Jurkat, Clone E6-1 (cell line): ENCODE measurements at regions not wholly inside any gene's neighbourhood (a gene's known extent, or its start where the extent isn't known, plus 50 kb on each side); places are given as distances from the start of the nearest gene placed in this dataset.

ENCODE experiments used
- DNase-seq: peaks from one replicate; pipeline ENCODE4 v3.0.0-alpha.2; 2011; ENCODE audit warnings: low read depth, low spot score
- H3K4me3 ChIP-seq: 2 replicates; pipeline ENCODE4 v1.5.1; 2011; ENCODE audit warnings: mild to moderate bottlenecking, low read length, control low read depth, moderate library complexity

GRCh38 chr10:131779661-131780394 is 121.0 kb upstream of the PPP2R2D start:
- no peak overlapping the region for H3K4me3 ChIP-seq
- no peak for DNase-seq

GRCh38 chr10:131781076-131781475 is 119.7 kb upstream of the PPP2R2D start:
- no peak for DNase-seq
- H3K4me3 ChIP-seq = no peak overlapping the region

- no peak for DNase-seq
- H3K4me3 ChIP-seq = no peak overlapping the region
These were observed 119.0 kb upstream of the PPP2R2D start for GRCh38 chr10:131781791-131782190.

DNA sequence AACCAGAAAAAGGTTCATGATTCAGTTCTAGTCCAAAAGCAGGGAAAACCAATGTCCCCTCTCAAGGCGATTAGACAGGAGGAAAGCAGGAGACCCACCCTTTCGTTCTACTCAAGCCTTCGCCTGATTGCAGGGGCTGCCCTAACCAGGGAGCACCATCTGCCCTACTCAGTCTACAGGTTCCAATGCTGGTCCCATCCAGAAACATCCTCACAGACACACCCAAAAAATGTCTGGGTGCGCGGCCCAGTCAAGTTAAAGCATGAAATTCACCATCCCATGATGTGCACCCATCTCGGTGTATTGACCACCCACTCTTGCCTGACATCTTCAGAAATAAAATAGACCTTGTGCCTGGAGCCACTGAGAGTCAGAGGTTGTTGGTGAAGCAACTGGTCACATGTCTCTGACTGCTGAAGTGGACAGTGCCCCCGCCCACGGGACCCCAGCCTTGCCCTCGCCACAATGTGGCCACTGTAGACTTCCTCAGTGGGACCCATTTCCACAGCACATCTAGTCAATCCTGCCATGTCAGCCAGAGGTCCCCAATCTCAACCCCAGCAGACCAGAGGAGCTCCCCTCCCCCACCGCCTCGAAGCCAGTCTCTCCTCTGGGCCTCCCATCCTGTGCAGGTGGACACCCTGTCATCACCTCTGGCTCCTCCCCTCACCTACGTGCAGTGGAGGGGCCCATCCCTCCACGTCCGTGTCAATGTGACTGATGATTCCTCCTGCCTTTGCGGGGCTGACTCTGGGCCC is 116.3 kb upstream of the PPP2R2D start:
- no peak for DNase-seq
- H3K4me3 ChIP-seq = no peak overlapping the region

- H3K4me3 ChIP-seq = no peak overlapping the region
- DNase-seq = no peak
These were observed 115.7 kb upstream of the PPP2R2D start for GRCh38 chr10:131785121-131785460.

DNA sequence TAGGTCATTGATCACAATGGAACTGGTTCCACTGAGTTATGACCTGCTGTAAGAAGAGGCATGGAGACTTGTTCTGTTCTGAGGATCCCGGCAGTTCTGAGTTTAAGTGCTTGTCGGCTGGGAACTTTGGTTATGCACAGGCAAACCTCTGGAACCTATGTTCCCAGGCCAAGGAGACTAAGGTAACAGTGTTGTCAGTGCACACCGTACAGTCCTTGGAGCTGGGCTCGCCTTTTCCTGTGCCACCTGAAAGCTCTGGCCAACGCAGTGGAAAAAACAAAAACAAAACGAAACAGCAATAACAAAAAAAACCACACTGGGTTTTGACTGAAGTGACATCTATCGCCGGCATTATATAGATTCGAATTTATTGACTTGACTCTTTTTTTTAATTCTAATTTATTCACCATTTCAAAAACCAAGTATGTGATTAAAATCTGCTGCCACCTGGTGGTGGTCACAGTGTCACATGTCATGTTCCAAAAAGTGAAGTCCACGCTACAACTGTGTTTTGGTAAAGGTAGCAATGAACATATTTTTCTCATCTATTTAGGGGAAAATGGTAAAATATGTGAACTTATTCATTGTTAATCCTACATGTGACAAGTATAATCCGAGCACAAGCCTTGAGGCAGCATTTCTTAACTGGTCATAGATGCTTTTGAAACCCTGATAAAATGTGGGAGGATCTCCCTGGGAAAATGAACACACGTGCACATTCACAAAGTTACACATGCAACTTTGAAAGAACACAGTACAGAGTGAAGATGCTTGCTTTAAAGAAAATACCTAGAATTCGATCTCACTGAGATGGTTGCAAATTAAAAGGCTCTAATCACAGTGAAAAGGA is 113.8 kb upstream of the PPP2R2D start:
- no peak overlapping the region for H3K4me3 ChIP-seq
- peak; percentile 35 for DNase-seq

- H3K4me3 ChIP-seq = no peak overlapping the region
- DNase-seq = no peak
These were observed 112.8 kb upstream of the PPP2R2D start for GRCh38 chr10:131787961-131788360.

- H3K4me3 ChIP-seq = no peak overlapping the region
- DNase-seq = no peak
These were observed 112.4 kb upstream of the PPP2R2D start for GRCh38 chr10:131788386-131788785.

GRCh38 chr10:131789516-131789915 is 111.3 kb upstream of the PPP2R2D start:
- no peak overlapping the region for H3K4me3 ChIP-seq
- DNase-seq = no peak

DNA sequence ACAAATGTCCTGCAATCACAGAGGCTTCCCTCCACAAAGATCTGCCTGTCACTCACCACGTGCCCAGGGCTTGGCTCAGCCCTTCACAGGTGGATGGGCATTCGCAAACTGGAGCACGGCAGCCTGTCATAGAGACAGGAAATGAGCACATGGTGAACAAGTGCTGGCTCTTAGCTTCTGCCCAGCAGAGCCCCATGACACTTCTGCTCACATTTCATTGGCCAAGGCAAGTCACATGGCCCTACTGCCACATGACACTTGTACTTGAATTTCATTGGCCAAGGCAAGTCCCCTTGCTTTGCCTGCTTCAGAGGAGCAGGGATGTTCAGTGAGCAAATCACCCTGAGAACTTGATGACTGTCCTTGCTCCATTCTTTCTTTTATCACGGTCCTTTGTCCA is 110.8 kb upstream of the PPP2R2D start:
- H3K4me3 ChIP-seq = no peak overlapping the region
- peak; percentile 70 for DNase-seq

DNA sequence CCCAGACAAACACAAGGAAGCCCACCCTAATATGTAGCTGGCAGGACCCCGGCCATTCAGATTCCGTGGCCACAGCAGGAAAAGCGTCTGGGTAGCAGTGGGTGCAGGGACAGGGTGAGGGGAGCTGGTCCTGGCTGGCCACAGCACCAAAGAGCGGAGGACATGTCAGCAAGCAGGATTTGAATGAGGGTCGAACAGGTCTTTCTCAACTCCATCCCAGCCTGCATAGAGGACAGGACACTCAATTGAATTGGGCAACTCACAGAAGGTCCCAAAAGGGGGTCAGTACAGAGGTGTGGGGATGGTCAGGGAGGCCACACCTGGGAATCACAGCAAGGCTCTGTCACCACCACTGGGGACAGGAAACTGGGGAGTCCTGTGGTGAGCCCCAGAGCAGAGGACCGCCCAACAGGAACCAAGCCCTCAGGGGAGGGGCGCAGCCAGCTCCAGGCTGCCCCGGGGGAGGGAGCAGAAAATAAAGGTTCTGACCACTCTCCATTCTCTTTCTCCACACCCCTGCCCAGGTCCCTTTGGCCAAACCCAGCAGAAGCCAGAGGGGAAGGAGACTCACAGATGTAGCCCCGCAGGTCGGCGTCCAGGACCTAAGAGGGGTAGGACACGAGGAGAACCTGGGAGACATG is 108.7 kb upstream of the PPP2R2D start:
- no peak overlapping the region for H3K4me3 ChIP-seq
- no peak for DNase-seq

DNA sequence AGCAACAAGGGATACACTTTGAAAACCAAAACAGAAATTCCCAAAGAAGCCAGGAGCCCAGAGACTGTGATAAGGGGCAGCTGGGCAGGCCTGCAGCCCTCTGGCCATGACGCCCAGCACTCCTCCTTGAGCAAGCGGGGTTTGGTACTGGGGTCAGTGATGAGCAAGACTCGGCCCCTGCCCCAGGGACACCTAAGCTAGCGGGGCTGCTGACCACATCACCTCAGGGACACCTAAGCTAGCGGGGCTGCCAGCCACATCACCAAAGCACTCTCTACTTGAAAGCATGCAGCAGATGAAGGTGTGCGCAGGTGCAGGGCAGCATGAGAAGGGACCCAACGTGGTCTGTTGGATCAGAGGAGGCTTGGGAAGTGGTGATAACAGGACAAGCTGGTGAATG is 108.0 kb upstream of the PPP2R2D start:
- DNase-seq = no peak

GRCh38 chr10:131795761-131796160 is 105.0 kb upstream of the PPP2R2D start:
- no peak overlapping the region for H3K4me3 ChIP-seq
- DNase-seq = no peak

More for the DNA sequence above, 108.0 kb upstream of the PPP2R2D start:
- no peak overlapping the region for H3K4me3 ChIP-seq

DNA sequence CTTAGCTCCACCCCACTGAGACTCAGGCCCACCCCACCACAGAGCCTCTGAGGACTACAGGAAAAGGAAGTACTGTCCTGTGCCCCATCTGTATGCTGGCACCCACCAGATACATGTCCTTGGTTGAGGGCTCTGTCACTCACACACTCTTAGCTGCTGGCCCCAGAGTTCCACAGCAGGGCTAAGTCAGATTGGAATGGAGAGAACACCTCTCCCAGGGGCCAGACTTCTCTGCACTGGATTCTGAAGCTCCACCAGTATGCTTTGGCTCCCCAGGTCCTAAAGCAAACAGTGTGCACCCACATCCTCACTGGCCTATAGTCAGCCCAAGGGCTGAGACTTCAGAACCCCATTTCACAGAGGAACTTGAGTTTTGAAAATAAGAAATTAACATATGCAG is 103.2 kb upstream of the PPP2R2D start:
- no peak for DNase-seq
- no peak overlapping the region for H3K4me3 ChIP-seq

- DNase-seq = no peak
- H3K4me3 ChIP-seq = no peak overlapping the region
These were observed 101.4 kb upstream of the PPP2R2D start for GRCh38 chr10:131799429-131799828.

DNA sequence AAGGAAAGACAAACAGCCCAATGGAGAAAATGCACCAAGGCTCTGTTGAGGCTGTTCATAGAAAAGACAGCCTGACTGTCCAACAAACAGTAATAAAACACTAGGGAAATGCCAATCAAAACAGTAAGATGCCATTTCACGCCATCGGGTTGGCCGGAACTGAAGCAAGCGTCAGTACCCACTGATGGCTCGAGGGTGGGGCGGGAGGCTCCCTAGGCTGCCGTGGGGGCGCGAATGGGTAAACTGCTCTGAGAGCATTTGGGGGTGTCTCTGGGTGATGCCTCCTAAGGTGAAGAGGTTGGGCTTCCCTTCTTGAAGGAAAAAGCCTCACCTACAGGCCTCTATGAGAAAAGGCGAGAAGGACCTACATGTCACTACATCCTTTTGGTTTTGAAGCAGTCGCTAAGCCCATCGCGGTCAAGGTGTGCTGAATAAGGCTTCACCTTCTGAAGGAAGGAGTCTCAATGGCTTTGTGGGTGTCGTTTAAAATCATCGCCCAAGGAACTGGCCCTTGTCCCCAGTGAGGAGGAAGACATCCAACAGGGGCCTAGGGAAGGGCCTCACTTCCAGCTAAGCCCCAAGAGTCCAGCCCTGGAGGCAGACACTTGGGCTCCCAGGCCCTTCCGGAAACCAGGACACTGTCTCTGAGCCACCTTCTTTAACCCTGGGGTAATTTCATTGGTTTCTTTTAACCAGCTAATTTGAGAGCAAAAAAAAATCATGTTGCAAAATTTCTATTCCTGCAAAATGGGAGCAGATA is 98.5 kb upstream of the PPP2R2D start:
- DNase-seq = no peak
- H3K4me3 ChIP-seq = no peak overlapping the region

DNA sequence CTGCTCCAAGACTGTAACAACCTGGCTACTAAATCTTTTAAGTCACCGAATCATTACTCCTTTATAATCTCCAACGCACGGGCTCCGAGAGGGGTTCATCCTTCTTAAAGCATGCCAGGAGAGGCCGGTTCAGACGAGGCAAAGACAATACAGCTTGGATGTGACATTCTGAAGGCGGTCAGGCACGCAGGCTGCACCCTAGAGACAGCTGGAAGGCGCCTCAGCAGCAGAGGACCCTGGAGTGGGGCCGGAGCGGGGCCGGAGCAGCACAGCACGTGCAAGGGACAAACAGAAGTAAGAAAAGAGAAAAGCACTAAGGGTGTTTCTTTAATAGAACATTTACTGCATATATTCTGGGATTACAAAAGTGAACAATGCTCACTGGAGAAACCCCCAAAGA is 97.8 kb upstream of the PPP2R2D start:
- no peak overlapping the region for H3K4me3 ChIP-seq
- DNase-seq = no peak

DNA sequence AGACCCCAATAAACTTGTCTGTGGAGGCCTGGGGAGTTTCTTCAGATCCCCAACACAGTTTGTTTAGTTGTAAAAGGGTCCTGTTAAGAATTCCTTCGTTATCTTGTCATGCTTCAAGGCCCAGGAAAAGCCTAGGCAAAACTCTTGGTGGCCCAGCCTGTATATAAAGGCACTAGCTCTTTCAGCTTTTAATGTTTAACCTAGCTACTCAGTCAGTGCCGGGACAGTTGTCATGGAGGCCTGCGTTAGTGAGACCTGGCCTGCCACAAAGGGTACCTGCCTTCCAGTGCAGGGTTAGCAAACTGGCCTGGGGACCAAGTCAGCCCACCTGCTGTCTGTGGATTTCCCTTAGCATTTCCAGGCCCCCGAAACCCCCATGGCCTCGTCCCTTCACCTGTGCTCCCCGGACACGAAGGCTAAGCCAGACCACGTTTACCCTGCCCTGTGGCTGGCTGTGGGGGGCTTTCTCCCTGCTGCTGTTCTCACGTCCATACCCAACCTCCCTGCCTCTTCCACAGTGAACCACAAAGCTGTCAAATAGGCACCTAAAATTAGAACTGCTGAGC is 96.9 kb upstream of the PPP2R2D start:
- no peak overlapping the region for H3K4me3 ChIP-seq
- DNase-seq = no peak
